DOHH2 (cell line): ENCODE measurements at regions not wholly inside any gene's neighbourhood (a gene's known extent, or its start where the extent isn't known, plus 50 kb on each side); places are given as distances from the start of the nearest gene placed in this dataset.

Source experiments
- EZH2phosphoT487 ChIP-seq: fragments of 200-600 bp; sonication (generic); IDR thresholded peaks from 2 replicates; pipeline ENCODE4 v1.6.1; 2017; ENCODE audit warnings: borderline replicate concordance, mild to moderate bottlenecking, antibody characterized with exemption, low read length, moderate library complexity, mixed read lengths
- TF ChIP-seq, protein P1 (sequence below): fragments of 200-600 bp; sonication (generic); IDR thresholded peaks from one replicate; pipeline ENCODE4 v1.5.1; 2014; ENCODE audit warnings: antibody characterized with exemption, mild to moderate bottlenecking, low read depth, low read length; ENCODE audit not compliant: poor library complexity, severe bottlenecking

DNA sequence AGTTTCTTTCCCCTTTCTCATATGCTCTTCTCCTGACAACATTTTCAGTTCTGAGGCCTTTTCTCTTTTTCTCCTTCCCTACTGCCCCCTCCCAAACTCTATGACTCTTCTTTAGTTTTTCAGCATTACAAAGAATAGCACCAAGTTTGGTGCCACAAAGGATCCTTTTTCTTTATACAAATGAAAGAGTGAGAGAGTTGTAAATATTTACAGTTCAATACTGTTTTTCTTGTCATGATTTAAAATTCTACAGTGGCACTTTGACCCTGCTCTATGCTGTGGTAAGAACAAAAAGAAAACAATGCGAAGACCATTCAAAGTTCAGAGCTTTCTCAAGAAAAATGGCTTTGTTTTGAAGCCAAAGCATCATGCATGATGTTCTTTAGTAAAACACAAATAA lies 667.9 kb upstream of the SGO1 start:
- TF ChIP-seq, protein P1, sequence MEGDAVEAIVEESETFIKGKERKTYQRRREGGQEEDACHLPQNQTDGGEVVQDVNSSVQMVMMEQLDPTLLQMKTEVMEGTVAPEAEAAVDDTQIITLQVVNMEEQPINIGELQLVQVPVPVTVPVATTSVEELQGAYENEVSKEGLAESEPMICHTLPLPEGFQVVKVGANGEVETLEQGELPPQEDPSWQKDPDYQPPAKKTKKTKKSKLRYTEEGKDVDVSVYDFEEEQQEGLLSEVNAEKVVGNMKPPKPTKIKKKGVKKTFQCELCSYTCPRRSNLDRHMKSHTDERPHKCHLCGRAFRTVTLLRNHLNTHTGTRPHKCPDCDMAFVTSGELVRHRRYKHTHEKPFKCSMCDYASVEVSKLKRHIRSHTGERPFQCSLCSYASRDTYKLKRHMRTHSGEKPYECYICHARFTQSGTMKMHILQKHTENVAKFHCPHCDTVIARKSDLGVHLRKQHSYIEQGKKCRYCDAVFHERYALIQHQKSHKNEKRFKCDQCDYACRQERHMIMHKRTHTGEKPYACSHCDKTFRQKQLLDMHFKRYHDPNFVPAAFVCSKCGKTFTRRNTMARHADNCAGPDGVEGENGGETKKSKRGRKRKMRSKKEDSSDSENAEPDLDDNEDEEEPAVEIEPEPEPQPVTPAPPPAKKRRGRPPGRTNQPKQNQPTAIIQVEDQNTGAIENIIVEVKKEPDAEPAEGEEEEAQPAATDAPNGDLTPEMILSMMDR, result no peak
- no peak for TF ChIP-seq EZH2phosphoT487
